ENCODE measurements at regions not wholly inside any gene's neighbourhood (a gene's known extent, or its start where the extent isn't known, plus 50 kb on each side); places are given as distances from the start of the nearest gene placed in this dataset.

DNA sequence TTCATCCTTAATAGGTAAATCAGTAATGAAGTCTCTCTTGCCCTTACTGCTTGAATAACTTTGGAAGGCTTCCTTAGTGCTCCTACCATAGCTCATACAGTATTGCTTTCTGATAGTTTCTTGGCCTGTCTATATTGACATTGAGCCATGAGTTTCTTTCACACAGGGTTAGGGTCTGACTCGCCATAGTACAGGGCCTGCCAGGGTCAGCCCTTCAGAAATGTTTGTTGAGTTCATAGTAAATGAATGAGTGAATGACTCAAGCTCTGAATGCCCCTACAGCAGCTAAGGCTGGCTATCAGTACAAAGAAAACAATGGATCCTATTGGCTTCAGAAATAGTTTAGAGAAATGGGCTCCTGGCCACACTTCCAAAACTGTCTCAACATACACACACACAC, 65.0 kb upstream of the LRATD1 start:
- H3K4me3 ChIP-seq = no peak overlapping the region
- no peak overlapping the region for H3K27ac ChIP-seq
- no peak for DNase-seq
- no peaks in the 10 kb centered on the region for H3K36me3 ChIP-seq
- in situ Hi-C loops (cut with MboI; ENCODE audit: low pct_ligation_motif_present in 1 of 4, low pct_unique_long_range_greater_than_20kb in 1 of 4, low sequenced_read_pairs in 3 of 4) = no loop called here
- WGBS, 2 donors (ENCODE audit: low coverage in 1 of 2) = 74% methylated on average over 1 of the region's 1 CpG; no CpG with 5 or more reads in 1 of the 2 donors
- intact Hi-C loops (cut with DNase I; ENCODE audit: low total_unique reads) = no loop called here
- peaks cover 0 to 11% (median 1%) of the 10 kb centered on the region in 4 donors for H3K4me1 ChIP-seq
- H3K9me3 ChIP-seq = no peaks in the 10 kb centered on the region
- no peaks in the 10 kb centered on the region for H3K27me3 ChIP-seq
- no peak for TF ChIP-seq EP300 (IDR thresholded peaks at IDR 0.05; ENCODE audit: low read depth)
- no peak for TF ChIP-seq POLR2AphosphoS5 (IDR thresholded peaks at IDR 0.05)
- no peak for TF ChIP-seq POLR2A (IDR thresholded peaks at IDR 0.05)
- no peak for TF ChIP-seq CTCF (IDR thresholded peaks at IDR 0.05)

DNA sequence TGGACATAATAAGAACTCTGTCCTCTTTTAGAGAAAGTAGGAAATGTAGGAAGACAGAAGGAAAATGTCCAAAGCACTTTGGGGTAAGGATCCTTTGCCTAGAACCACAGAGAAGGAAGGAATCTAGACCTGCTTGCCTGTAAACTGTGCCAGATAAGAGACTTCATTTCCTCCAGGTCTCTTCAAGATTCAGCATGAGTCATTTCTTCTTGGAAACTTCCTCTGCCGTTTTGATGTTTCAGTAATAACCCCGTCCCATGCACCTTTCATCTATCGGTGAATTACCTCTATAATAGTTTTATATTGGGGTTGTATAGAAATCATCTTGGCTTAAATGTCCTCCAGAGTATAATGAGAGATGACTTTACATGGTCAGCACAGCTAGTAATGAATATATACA, 63.2 kb upstream of the LRATD1 start:
- no peaks in the 10 kb centered on the region for H3K36me3 ChIP-seq
- H3K4me3 ChIP-seq = no peak overlapping the region
- peaks cover 0 to 11% (median 2%) of the 10 kb centered on the region in 4 donors for H3K4me1 ChIP-seq
- no peaks in the 10 kb centered on the region for H3K9me3 ChIP-seq
- TF ChIP-seq EP300 (IDR thresholded peaks at IDR 0.05; ENCODE audit: low read depth) (no peak), POLR2AphosphoS5 (IDR thresholded peaks at IDR 0.05) (peak in 1 of 3 donors; percentile 64)
- peak overlapping the region; percentile 42 to 62 (median 50) for H3K27ac ChIP-seq
- DNase-seq = no peak
- in situ Hi-C loops (cut with MboI; ENCODE audit: low pct_ligation_motif_present in 1 of 4, low pct_unique_long_range_greater_than_20kb in 1 of 4, low sequenced_read_pairs in 3 of 4) = no loop called here
- 51 to 58% methylated on average over 3 of the region's 3 CpGs for WGBS, 2 donors (ENCODE audit: low coverage in 1 of 2)
- no peaks in the 10 kb centered on the region for H3K27me3 ChIP-seq
- intact Hi-C loops (cut with DNase I; ENCODE audit: low total_unique reads) = no loop called here

DNA sequence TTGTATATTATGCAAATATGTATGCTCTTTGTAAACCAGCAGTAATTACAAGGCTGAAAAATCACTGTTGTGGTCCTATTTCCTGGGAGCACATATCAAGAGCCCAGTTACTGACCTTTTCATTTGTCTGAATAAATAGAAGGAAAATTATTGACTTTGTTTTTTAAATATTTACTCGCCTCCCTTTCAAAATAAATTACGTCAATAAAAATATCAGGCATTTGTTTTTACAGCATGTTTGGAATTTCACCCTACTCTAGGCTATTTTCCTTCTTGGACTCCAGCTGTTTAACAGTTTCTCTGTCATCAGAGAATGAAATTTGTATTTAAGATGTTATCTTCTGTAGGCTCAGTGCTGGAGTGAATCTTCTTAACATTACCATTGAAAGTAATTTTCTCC, 59.9 kb upstream of the LRATD1 start:
- intact Hi-C loops (cut with DNase I; ENCODE audit: low total_unique reads) = no loop called here
- TF ChIP-seq POLR2AphosphoS5 (IDR thresholded peaks at IDR 0.05) = no peak
- no peak for TF ChIP-seq EP300 (IDR thresholded peaks at IDR 0.05; ENCODE audit: low read depth)
- no peak for TF ChIP-seq CTCF (IDR thresholded peaks at IDR 0.05)
- TF ChIP-seq POLR2A (IDR thresholded peaks at IDR 0.05) = no peak
- H3K27ac ChIP-seq = no peak overlapping the region
- WGBS, 2 donors (ENCODE audit: low coverage in 1 of 2) = 29 to 51% methylated on average over 2 of the region's 2 CpGs
- H3K27me3 ChIP-seq = no peaks in the 10 kb centered on the region
- DNase-seq = no peak
- no peak overlapping the region for H3K4me3 ChIP-seq
- no peaks in the 10 kb centered on the region for H3K36me3 ChIP-seq
- in situ Hi-C loops (cut with MboI; ENCODE audit: low pct_ligation_motif_present in 1 of 4, low pct_unique_long_range_greater_than_20kb in 1 of 4, low sequenced_read_pairs in 3 of 4) = no loop called here
- no peaks in the 10 kb centered on the region for H3K9me3 ChIP-seq
- peaks cover 0 to 8% (median 2%) of the 10 kb centered on the region in 4 donors for H3K4me1 ChIP-seq

- H3K27ac ChIP-seq = no peak overlapping the region
- H3K36me3 ChIP-seq = no peaks in the 10 kb centered on the region
- 60 to 62% methylated on average over 1 to 4 of the region's 4 CpGs for WGBS, 2 donors (ENCODE audit: low coverage in 1 of 2)
- in situ Hi-C loops (cut with MboI; ENCODE audit: low pct_ligation_motif_present in 1 of 4, low pct_unique_long_range_greater_than_20kb in 1 of 4, low sequenced_read_pairs in 3 of 4) = no loop called here
- H3K4me3 ChIP-seq = no peak overlapping the region
- H3K9me3 ChIP-seq = no peaks in the 10 kb centered on the region
- no peaks in the 10 kb centered on the region for H3K4me1 ChIP-seq
- TF ChIP-seq CTCF (IDR thresholded peaks at IDR 0.05) = no peak
- TF ChIP-seq POLR2AphosphoS5 (IDR thresholded peaks at IDR 0.05) = no peak
- TF ChIP-seq POLR2A (IDR thresholded peaks at IDR 0.05) = no peak
- TF ChIP-seq EP300 (IDR thresholded peaks at IDR 0.05; ENCODE audit: low read depth) = no peak
- no peaks in the 10 kb centered on the region for H3K27me3 ChIP-seq
- no peak for DNase-seq
- intact Hi-C loops (cut with DNase I; ENCODE audit: low total_unique reads) = no loop called here
These were observed 54.7 kb upstream of the LRATD1 start for GRCh38 chr2:14577843-14578242.

Small RNAs in the stretch of these regions (small RNA-seq; reads per million reads assigned to genes)
- gene RF00017 (0 reads per million in 4 donors), gene RNU6-1288P (0 reads per million in 4 donors)
